ENCODE measurements at regions not wholly inside any gene's neighbourhood (a gene's known extent, or its start where the extent isn't known, plus 50 kb on each side); places are given as distances from the start of the nearest gene placed in this dataset.
"Not testable (repeated sequence)": the region's sequence is repeated elsewhere in the genome, so short reads cannot be mapped to it uniquely, and the experiment has no call there.

- DNase-seq (ENCODE audit: low read depth in 2 of 2), result not testable (repeated sequence)
These were observed 85.2 kb downstream of the MRPL57 start for GRCh38 chr13:21261487-21262216.

DNA sequence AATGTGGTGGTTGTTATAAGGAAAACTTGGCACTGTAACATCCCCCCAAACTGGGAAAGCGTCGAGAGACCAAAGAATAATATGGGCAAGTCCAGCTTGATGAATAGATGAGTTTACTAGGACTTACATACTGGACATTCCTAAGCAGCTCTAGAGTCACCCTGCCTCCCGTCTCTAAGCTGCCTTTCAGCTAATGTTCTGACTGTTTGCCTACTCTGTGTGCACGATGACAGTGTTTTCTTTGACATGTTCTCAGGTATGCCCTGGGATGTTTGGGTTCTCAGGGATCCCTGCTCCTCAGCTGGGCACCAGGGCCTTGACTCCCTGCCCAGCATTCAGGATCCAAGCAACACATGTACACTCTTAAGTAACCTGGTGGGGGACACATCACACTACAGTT is 87.5 kb downstream of the MRPL57 start:
- DNase-seq (ENCODE audit: low read depth in 2 of 2), result not testable (repeated sequence)

DNA sequence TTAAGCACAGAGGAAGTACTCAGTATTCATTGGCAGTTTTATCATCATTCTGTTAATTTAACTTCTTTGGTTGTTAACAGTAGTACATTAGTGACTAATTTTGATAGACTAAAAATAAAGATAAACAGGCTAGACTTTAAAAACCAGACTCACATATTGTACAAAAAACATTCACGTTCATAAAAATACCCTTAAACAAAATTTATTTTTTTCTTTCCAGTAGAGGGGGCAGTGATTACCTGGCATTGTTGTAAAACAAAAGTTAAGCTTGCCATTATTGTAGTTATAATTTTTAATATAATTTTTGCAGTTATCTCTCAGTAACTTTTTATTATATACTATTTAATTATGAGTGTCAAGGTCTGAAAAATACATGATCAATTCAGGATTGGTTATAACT is 92.0 kb downstream of the MRPL57 start:
- not testable (repeated sequence) for DNase-seq (ENCODE audit: low read depth in 2 of 2)

DNA sequence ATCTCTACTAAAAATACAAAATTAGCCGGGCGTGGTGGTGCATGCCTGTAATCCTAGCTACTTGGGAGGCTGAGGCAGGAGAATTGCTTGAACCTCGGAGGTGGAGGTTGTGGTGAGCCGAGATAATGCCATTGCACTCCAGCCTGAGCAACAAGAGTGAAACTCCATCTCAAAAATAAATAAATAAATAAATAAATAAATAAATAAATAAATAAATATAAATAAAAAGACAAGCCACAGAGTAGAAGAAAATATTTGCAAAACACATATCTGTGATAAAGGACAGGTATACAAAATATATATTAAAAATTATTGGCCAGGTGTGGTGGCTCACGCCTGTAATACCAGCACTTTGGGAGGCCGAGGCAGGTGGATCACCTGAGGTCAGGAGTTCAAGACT is 96.0 kb downstream of the MRPL57 start:
- not testable (repeated sequence) for DNase-seq (ENCODE audit: low read depth in 2 of 2)

GRCh38 chr13:21274457-21274856 is 98.0 kb downstream of the MRPL57 start:
- not testable (repeated sequence) for DNase-seq (ENCODE audit: low read depth in 2 of 2)

- DNase-seq (ENCODE audit: low read depth in 2 of 2), result no peak
These were observed 105.6 kb downstream of the MRPL57 start for GRCh38 chr13:21282065-21282464.

GRCh38 chr13:21287331-21287907 is 111.0 kb downstream of the MRPL57 start:
- no peak for DNase-seq (ENCODE audit: low read depth in 2 of 2)

DNA sequence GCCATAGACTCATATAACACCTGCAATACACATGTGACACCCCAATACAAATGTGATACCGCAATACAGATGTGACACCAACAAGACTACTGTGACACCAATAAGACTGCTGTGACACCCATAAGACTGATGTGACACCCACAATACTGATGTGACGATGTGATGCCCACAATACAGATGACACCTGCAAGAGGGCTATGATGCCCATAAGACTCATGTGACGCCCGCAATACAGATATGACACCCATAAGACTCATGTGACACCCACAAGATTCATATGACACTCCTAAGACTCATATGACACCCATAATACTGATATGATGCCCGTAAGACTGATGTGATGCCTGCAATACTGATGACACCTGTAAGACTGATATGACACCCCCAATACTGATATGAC is 113.0 kb downstream of the MRPL57 start:
- no peak for DNase-seq (ENCODE audit: low read depth in 2 of 2)

DNA sequence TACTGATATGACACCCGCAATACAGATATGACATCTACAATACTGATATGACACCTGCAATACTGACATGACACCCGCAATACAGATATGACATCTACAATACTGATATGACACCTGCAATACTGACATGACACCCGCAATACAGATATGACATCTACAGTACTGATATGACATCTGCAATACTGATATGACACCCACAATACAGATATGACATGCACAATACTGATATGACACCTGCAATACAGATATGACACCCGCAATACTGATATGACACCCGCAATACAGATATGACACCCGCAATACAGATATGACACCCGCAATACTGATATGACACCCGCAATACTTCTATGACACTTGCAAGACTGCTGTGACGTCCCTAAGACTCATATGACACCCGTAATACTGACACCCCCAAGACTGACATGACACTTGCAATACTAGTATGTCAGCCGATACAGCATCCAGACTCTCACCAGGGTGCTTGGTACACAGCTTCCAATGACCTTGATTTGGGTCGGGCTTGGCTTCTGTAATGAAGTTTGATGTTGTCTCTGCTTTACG is 114.1 kb downstream of the MRPL57 start:
- DNase-seq (ENCODE audit: low read depth in 2 of 2), result not testable (repeated sequence)

- DNase-seq (ENCODE audit: low read depth in 2 of 2), result no peak
These were observed 115.4 kb downstream of the MRPL57 start for GRCh38 chr13:21291840-21292239.

DNA sequence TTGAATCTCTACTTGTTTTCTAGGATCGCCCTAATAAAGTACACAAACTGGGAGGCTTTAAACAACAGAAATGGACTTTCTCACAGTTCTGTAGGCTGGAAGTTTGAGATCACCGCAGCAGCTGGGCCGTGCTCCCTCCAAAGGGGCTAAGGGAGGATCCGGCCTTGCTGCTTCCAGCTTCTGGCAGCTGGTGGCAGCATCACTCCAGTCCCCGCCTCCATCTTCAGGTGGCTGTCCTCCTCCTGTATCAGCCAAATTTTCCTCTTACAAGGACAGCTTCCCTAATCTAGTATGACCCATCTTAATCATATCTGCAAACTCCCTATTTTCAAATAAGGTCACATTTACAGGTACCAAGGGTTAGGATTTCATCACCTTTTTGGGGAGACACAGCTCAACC is 120.5 kb downstream of the MRPL57 start:
- DNase-seq (ENCODE audit: low read depth in 2 of 2), result peak; percentile 8 to 23

- DNase-seq (ENCODE audit: low read depth in 2 of 2), result no peak
These were observed 121.0 kb downstream of the MRPL57 start for GRCh38 chr13:21297447-21297846.

GRCh38 chr13:21297914-21298831 is 121.7 kb downstream of the MRPL57 start:
- peak; percentile 74 to 79 for DNase-seq (ENCODE audit: low read depth in 2 of 2)

DNA sequence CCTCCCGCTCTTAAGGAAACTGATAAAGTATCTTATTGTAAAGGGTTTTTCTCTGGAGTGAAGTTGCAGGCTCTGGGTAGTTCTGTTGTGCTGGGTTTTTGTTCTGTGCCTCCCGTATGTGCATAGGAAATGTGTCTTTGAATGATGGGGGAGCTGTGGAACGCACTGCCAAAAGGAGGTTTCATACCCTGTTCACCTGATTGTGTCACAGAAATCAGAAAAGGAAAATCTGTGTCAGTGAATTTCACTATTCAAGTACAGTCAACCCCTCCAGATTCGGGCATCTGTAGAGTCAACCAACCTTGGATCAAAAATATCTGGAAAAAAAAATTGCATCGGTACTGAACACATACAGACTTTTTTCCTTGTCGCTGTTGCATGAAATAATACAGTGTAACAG is 127.8 kb downstream of the MRPL57 start:
- no peak for DNase-seq (ENCODE audit: low read depth in 2 of 2)

GRCh38 chr13:21306300-21307073 is 130.0 kb downstream of the MRPL57 start:
- not testable (repeated sequence) for DNase-seq (ENCODE audit: low read depth in 2 of 2)

GRCh38 chr13:21307158-21307557 is 130.7 kb downstream of the MRPL57 start:
- not testable (repeated sequence) for DNase-seq (ENCODE audit: low read depth in 2 of 2)

GRCh38 chr13:21308906-21309305 is 132.4 kb downstream of the MRPL57 start:
- no peak for DNase-seq (ENCODE audit: low read depth in 2 of 2)

GRCh38 chr13:21309542-21310172 is 133.2 kb downstream of the MRPL57 start:
- DNase-seq (ENCODE audit: low read depth in 2 of 2), result no peak

DNA sequence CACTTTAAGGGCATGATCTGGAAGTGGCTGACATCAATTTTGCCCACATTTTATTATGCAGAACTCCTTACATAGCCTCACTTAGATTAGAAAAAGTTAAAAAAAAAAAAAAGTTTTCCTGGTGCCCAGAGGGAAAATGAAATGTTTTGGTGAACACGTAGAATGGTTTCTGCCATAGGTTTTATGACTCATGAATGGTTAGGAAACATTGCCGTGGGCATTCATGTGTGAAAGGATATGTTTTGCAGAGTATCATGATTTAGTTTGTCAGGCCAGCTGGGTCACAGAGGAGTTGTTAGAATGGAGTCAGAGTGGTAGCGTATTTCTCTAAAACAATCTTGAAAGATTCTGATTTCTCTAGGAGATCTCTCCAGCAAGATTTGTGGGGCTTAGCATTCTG is 133.8 kb downstream of the MRPL57 start:
- DNase-seq (ENCODE audit: low read depth in 2 of 2), result no peak

- not testable (repeated sequence) for DNase-seq (ENCODE audit: low read depth in 2 of 2)
These were observed 138.5 kb downstream of the MRPL57 start for GRCh38 chr13:21314976-21315375.

DNA sequence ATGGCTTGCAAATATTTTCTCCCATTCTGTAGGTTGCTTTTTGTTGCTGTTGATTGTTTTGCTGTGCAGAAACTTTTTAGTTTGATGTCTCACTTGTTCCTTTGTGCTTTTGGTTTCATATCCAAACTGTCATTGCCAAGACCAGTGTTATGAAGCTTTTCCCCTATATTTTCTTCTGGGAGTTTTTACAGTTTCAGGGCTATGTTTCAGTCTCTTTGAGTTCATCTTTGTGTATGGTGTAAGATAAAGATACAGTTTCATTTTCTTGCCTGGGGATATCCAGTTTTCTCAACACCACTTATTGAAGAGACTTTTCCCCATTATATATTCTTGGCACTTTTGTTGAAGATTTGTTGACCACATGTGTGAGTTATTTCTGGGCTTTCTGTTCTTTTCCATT is 139.9 kb downstream of the MRPL57 start:
- DNase-seq (ENCODE audit: low read depth in 2 of 2), result no peak
